Vagina (tissue), 2 donors: ENCODE measurements at regions not wholly inside any gene's neighbourhood (a gene's known extent, or its start where the extent isn't known, plus 50 kb on each side); places are given as distances from the start of the nearest gene placed in this dataset.

Source experiments
- CTCF ChIP-seq, 3 experiments: fragments of 450-650 bp in 2 of 3; fragments of 200-600 bp in 1 of 3; sonication (generic) in 1 of 3; IDR thresholded peaks; one replicate each; pipeline ENCODE4 v1.5.1; 2017 to 2019; ENCODE audit warnings: antibody characterized with exemption in 3 of 3, mild to moderate bottlenecking in 2 of 3, moderate library complexity in 2 of 3
- POLR2A ChIP-seq, 2 donors: fragments of 450-650 bp; IDR thresholded peaks; one replicate each; pipeline ENCODE4 v1.6.1; 2017; ENCODE audit warnings: antibody characterized with exemption in 2 of 2, mild to moderate bottlenecking in 2 of 2, moderate library complexity in 2 of 2
- POLR2AphosphoS5 ChIP-seq, 2 donors: sonication (generic); formaldehyde crosslinking; IDR thresholded peaks; one replicate each; pipeline ENCODE4 v1.9.0; 2017; ENCODE audit warnings: antibody characterized with exemption in 2 of 2, mild to moderate bottlenecking in 2 of 2, low read depth in 1 of 2; ENCODE audit not compliant: insufficient read depth in 1 of 2

- no peak for TF ChIP-seq CTCF (IDR thresholded peaks at IDR 0.05)
- no peak for TF ChIP-seq POLR2A (IDR thresholded peaks at IDR 0.05)
- TF ChIP-seq POLR2AphosphoS5 (IDR thresholded peaks at IDR 0.05; ENCODE audit: insufficient read depth in 1 of 2, low read depth in 1 of 2), result no peak
Measured at GRCh38 chr11:15840966-15841365, 515.4 kb downstream of the SOX6 start.
